ENCODE measurements at regions not wholly inside any gene's neighbourhood (a gene's known extent, or its start where the extent isn't known, plus 50 kb on each side); places are given as distances from the start of the nearest gene placed in this dataset.

GRCh38 chr14:56063131-56063530 is 55.1 kb upstream of the PELI2 start:
- TF ChIP-seq CTCF (IDR thresholded peaks at IDR 0.05) (no peak), POLR2AphosphoS5 (IDR thresholded peaks at IDR 0.05) (no peak), POLR2A (IDR thresholded peaks at IDR 0.05; ENCODE audit: low read depth) (no peak), EP300 (IDR thresholded peaks at IDR 0.05) (no peak)
